Colonic mucosa (tissue), 4 donors: ENCODE measurements at regions not wholly inside any gene's neighbourhood (a gene's known extent, or its start where the extent isn't known, plus 50 kb on each side); places are given as distances from the start of the nearest gene placed in this dataset.

Experiments used
- DNase-seq: peaks from one replicate; pipeline ENCODE4 v3.0.0-alpha.2; 2020
- H3K27ac ChIP-seq: fragments of 200-600 bp; one replicate; pipeline ENCODE4 v1.8.0; 2021
- H3K27me3 ChIP-seq: fragments of 200-600 bp; one replicate; pipeline ENCODE4 v1.8.0; 2021
- H3K36me3 ChIP-seq: fragments of 200-600 bp; one replicate; pipeline ENCODE4 v1.8.0; 2021
- H3K4me1 ChIP-seq: fragments of 200-600 bp; one replicate; pipeline ENCODE4 v1.8.0; 2021; ENCODE audit warnings: mild to moderate bottlenecking
- H3K4me3 ChIP-seq: fragments of 200-600 bp; one replicate; pipeline ENCODE4 v1.8.0; 2021
- H3K9ac ChIP-seq, 2 donors: one replicate each; pipeline ENCODE4 v1.7.0; 2013; ENCODE audit warnings: control low read depth in 2 of 2, low read depth in 2 of 2, low read length in 2 of 2
- H3K9me3 ChIP-seq: fragments of 200-600 bp; one replicate; pipeline ENCODE4 v1.8.0; 2021
- CTCF ChIP-seq: fragments of 200-600 bp; IDR thresholded peaks from one replicate; pipeline ENCODE4 v1.8.0; 2022; ENCODE audit warnings: antibody characterized with exemption, mild to moderate bottlenecking
- intact Hi-C: fragments of 100-400 bp; cut with DNase I; formaldehyde crosslinking; loops from one replicate; pipeline ENCODE4 v1.14.1; 2022
- donor health status: healthy.
- donor health status: DM: no; HTN: no; CAD: no.
- donor health status: DM: no; HTN: no; CAD: no.

GRCh38 chr12:22971247-22971646, 346.3 kb downstream of the ETNK1 start:
- Histone ChIP-seq H3K27ac (no peak overlapping the region), H3K9me3 (no peaks in the 10 kb centered on the region), H3K36me3 (no peaks in the 10 kb centered on the region), H3K4me3 (no peak overlapping the region), H3K27me3 (no peaks in the 10 kb centered on the region), H3K9ac (no peak overlapping the region), H3K4me1 (no peaks in the 10 kb centered on the region)
- TF ChIP-seq CTCF: no peak
- intact Hi-C loops: no loop called here
- DNase-seq: no peak

GRCh38 chr12:22971701-22972191, 346.8 kb downstream of the ETNK1 start:
- no peak for TF ChIP-seq CTCF
- no peak for DNase-seq
- no peak overlapping the region for H3K4me3 ChIP-seq
- H3K9ac ChIP-seq: no peak overlapping the region
- no peak overlapping the region for H3K27ac ChIP-seq
- intact Hi-C loops: no loop called here
- no peaks in the 10 kb centered on the region for H3K9me3 ChIP-seq
- H3K27me3 ChIP-seq: no peaks in the 10 kb centered on the region
- H3K4me1 ChIP-seq: no peaks in the 10 kb centered on the region
- no peaks in the 10 kb centered on the region for H3K36me3 ChIP-seq

GRCh38 chr12:22974865-22975264, 349.9 kb downstream of the ETNK1 start:
- Histone ChIP-seq H3K4me3 (no peak overlapping the region), H3K27ac (no peak overlapping the region), H3K9me3 (no peaks in the 10 kb centered on the region), H3K4me1 (no peaks in the 10 kb centered on the region), H3K36me3 (no peaks in the 10 kb centered on the region), H3K9ac (no peak overlapping the region), H3K27me3 (no peaks in the 10 kb centered on the region)
- no peak for DNase-seq
- intact Hi-C loops: no loop called here
- no peak for TF ChIP-seq CTCF

GRCh38 chr12:22978962-22979361, 354.0 kb downstream of the ETNK1 start:
- no peak overlapping the region for H3K4me3 ChIP-seq
- no peaks in the 10 kb centered on the region for H3K4me1 ChIP-seq
- intact Hi-C loops: no loop called here
- no peaks in the 10 kb centered on the region for H3K27me3 ChIP-seq
- no peaks in the 10 kb centered on the region for H3K9me3 ChIP-seq
- no peak for DNase-seq
- H3K36me3 ChIP-seq: no peaks in the 10 kb centered on the region
- TF ChIP-seq CTCF: no peak
- no peak overlapping the region for H3K27ac ChIP-seq
- no peak overlapping the region for H3K9ac ChIP-seq

- Histone ChIP-seq H3K4me1 (no peaks in the 10 kb centered on the region), H3K36me3 (no peaks in the 10 kb centered on the region), H3K4me3 (no peak overlapping the region), H3K9ac (no peak overlapping the region), H3K27me3 (no peaks in the 10 kb centered on the region), H3K27ac (no peak overlapping the region), H3K9me3 (no peaks in the 10 kb centered on the region)
- DNase-seq: no peak
- intact Hi-C loops: no loop called here
- no peak for TF ChIP-seq CTCF
These were observed 355.0 kb downstream of the ETNK1 start for GRCh38 chr12:22979854-22980469.
